Smooth muscle cell (in vitro differentiated cells): ENCODE measurements at regions not wholly inside any gene's neighbourhood (a gene's known extent, or its start where the extent isn't known, plus 50 kb on each side); places are given as distances from the start of the nearest gene placed in this dataset.

Experiments used
- DNase-seq: peaks from one replicate; lab custom pipeline; 2025; ENCODE audit not compliant: unreplicated experiment; lab: John Stamatoyannopoulos, UW
- H2AFZ ChIP-seq: fragments of 200-600 bp; sonication (generic); 2 replicates; pipeline ENCODE4 v1.6.0; 2016; ENCODE audit warnings: antibody characterized with exemption, low read depth, mild to moderate bottlenecking
- H3F3A ChIP-seq: fragments of 200-600 bp; sonication (generic); 2 replicates; pipeline ENCODE4 v1.6.0; 2017; ENCODE audit warnings: antibody characterized with exemption, low read depth
- H3K27ac ChIP-seq: fragments of 200-600 bp; sonication (generic); 2 replicates; pipeline ENCODE4 v1.5.1; 2016; ENCODE audit warnings: low read depth, mild to moderate bottlenecking
- H3K27me3 ChIP-seq: fragments of 200-600 bp; sonication (generic); 2 replicates; pipeline ENCODE4 v1.6.1; 2016; ENCODE audit warnings: low read depth, mild to moderate bottlenecking
- H3K36me3 ChIP-seq: fragments of 200-600 bp; sonication (generic); 2 replicates; pipeline ENCODE4 v1.5.1; 2016; ENCODE audit warnings: low read depth
- H3K4me1 ChIP-seq: fragments of 200-600 bp; sonication (generic); 2 replicates; pipeline ENCODE4 v1.5.1; 2016; ENCODE audit warnings: low read depth
- H3K4me2 ChIP-seq: fragments of 200-600 bp; sonication (generic); 2 replicates; pipeline ENCODE4 v1.6.0; 2016; ENCODE audit warnings: mild to moderate bottlenecking
- H3K4me3 ChIP-seq: fragments of 200-600 bp; sonication (generic); 2 replicates; pipeline ENCODE4 v1.5.1; 2016; ENCODE audit warnings: mild to moderate bottlenecking
- H3K79me2 ChIP-seq: fragments of 200-600 bp; sonication (generic); 2 replicates; pipeline ENCODE4 v1.6.0; 2016; ENCODE audit warnings: low read depth, mild to moderate bottlenecking
- H3K9ac ChIP-seq: fragments of 200-600 bp; sonication (generic); 2 replicates; pipeline ENCODE4 v1.6.0; 2016; ENCODE audit warnings: low read depth
- H3K9me3 ChIP-seq: fragments of 200-600 bp; sonication (generic); replicated peaks from 2 replicates; pipeline ENCODE4 v1.5.1; 2016; ENCODE audit warnings: low read depth
- H4K20me1 ChIP-seq: fragments of 200-600 bp; sonication (generic); 2 replicates; pipeline ENCODE4 v1.6.0; 2016; ENCODE audit warnings: low read depth
- WGBS: methylation state at CpG from one replicate; pipeline ENCODE4 v1.1.7; 2016; ENCODE audit warnings: low lambda C conversion rate; 5-methylcytosine and 5-hydroxymethylcytosine counted together
- TF ChIP-seq, protein P1 (sequence below): fragments of 200-600 bp; sonication (generic); IDR thresholded peaks from 2 replicates; pipeline ENCODE4 v1.5.1; 2017; ENCODE audit warnings: borderline replicate concordance, mild to moderate bottlenecking, antibody characterized with exemption; ENCODE audit not compliant: insufficient read depth, poor library complexity, severe bottlenecking

DNA sequence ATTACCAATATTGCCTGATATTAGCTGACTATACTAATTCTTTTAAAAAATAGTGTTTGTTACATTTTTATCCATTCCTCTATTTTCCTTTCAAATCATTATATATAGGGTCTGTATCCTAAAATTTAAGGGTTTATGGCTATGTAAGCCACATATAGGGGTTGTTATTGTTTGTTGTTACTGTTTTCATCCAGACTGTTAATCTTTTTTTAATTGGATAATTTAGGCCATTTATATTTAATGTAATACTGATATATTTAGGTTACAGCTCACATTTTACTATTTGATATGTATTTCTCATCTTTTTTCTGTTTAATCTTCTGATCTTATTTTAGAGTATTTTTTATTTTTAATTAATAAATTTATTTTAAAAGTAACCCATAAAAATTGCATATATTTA, 487.1 kb upstream of the SGCG start:
- Histone ChIP-seq H3K36me3 (no peaks in the 10 kb centered on the region), H3K9me3 (no peaks in the 10 kb centered on the region), H3K79me2 (no peaks in the 10 kb centered on the region), H2AFZ (no peak overlapping the region), H3K4me2 (no peak overlapping the region), H3F3A (no peaks in the 10 kb centered on the region), H4K20me1 (no peaks in the 10 kb centered on the region), H3K9ac (no peak overlapping the region), H3K4me1 (no peaks in the 10 kb centered on the region), H3K27me3 (no peaks in the 10 kb centered on the region), H3K27ac (no peak overlapping the region), H3K4me3 (no peak overlapping the region)
- TF ChIP-seq, protein P1, sequence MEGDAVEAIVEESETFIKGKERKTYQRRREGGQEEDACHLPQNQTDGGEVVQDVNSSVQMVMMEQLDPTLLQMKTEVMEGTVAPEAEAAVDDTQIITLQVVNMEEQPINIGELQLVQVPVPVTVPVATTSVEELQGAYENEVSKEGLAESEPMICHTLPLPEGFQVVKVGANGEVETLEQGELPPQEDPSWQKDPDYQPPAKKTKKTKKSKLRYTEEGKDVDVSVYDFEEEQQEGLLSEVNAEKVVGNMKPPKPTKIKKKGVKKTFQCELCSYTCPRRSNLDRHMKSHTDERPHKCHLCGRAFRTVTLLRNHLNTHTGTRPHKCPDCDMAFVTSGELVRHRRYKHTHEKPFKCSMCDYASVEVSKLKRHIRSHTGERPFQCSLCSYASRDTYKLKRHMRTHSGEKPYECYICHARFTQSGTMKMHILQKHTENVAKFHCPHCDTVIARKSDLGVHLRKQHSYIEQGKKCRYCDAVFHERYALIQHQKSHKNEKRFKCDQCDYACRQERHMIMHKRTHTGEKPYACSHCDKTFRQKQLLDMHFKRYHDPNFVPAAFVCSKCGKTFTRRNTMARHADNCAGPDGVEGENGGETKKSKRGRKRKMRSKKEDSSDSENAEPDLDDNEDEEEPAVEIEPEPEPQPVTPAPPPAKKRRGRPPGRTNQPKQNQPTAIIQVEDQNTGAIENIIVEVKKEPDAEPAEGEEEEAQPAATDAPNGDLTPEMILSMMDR: no peak
- no peak for DNase-seq

DNA sequence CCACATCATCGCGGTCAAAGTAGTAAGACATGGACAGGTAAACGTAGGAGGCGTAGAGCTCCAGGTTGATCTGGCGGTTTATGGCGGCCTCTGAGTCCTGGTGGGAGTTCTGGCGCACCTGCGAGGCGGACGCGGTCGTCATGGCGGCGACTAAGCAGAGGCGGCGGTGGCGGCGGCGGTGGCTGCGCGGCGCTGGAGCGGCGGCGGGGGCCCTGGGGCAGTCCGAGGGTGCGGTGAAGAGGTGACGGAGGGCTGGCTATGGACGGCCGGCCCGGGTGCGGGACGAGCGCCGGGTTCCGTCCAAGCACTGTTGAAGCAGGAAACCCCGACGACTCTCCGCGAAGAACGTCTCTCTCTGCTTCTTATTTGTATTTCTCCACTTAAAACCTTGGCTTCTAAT, 484.3 kb upstream of the SGCG start:
- TF ChIP-seq, protein P1: no peak
- Histone ChIP-seq H3K4me3 (no peak overlapping the region), H3K4me1 (no peaks in the 10 kb centered on the region), H3K27ac (no peak overlapping the region), H3K79me2 (no peaks in the 10 kb centered on the region), H3K36me3 (no peaks in the 10 kb centered on the region), H3K4me2 (no peak overlapping the region), H3K9ac (no peak overlapping the region), H2AFZ (no peak overlapping the region), H3F3A (no peaks in the 10 kb centered on the region), H3K9me3 (no peaks in the 10 kb centered on the region), H3K27me3 (no peaks in the 10 kb centered on the region), H4K20me1 (no peaks in the 10 kb centered on the region)
- 98% methylated on average over 29 of the region's 41 CpGs for WGBS
- DNase-seq: no peak

DNA sequence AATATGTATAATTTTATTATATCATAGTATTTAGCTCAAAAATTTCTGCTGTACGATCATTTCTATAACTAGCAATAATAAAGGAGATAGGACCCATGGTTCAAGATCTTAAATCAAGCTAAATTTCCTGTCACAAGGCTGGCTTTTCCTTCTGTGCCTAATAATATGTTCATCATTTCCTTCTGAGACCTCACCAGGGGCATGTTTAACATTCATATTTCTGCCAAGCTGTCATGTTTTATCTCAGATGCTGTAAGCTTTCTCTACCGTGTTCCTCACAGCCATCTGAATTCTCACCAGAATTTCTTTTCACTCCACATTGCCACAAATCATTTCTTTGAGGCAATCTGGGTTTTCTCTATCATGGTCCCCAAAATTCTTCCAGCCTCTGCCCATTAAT, 482.3 kb upstream of the SGCG start:
- Histone ChIP-seq H3K9ac (no peak overlapping the region), H3F3A (no peaks in the 10 kb centered on the region), H2AFZ (no peak overlapping the region), H3K4me2 (no peak overlapping the region), H3K27ac (no peak overlapping the region), H3K36me3 (no peaks in the 10 kb centered on the region), H3K79me2 (no peaks in the 10 kb centered on the region), H3K4me3 (no peak overlapping the region), H3K4me1 (no peaks in the 10 kb centered on the region), H4K20me1 (no peaks in the 10 kb centered on the region), H3K27me3 (no peaks in the 10 kb centered on the region), H3K9me3 (no peaks in the 10 kb centered on the region)
- WGBS: 77% methylated on average over 2 of the region's 2 CpGs
- no peak for DNase-seq
- TF ChIP-seq, protein P1: no peak

DNA sequence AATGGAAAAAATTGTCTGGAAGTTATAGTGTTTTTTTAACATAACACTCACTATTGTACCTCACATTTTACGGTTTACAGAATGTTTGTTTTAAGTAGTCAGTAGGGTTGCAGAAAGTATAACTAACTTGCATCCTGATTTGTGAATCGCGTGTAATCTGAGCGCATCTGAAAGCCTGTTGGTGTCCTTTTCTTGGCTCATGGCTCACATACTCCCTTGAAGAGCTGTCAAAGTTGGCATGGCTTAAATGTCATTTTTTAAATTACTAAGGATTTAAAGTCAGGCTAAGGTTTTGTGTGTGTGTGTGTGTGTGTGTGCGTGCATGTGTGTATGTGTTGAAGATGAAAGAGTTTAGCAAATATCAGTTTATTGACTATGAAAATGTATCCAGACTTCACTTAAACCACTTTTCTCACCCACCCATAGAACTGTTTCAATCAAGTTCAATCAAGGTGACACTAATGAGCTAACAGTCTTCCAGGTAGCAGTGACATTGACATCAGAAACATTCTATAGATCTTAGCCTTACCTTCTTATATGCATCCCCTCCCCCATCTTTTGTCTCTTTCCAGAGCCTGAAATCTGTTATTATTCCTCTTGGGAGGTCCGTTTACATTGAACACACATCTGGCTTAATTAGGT, 480.4 kb upstream of the SGCG start:
- no peak for DNase-seq
- no peak overlapping the region for H3K27ac ChIP-seq
- TF ChIP-seq, protein P1: no peak

More for the DNA sequence above, 480.4 kb upstream of the SGCG start:
- H2AFZ ChIP-seq: no peak overlapping the region
- no peaks in the 10 kb centered on the region for H3K36me3 ChIP-seq
- no peaks in the 10 kb centered on the region for H3K27me3 ChIP-seq
- no peaks in the 10 kb centered on the region for H4K20me1 ChIP-seq
- H3K79me2 ChIP-seq: no peaks in the 10 kb centered on the region
- H3K4me2 ChIP-seq: no peak overlapping the region
- no peaks in the 10 kb centered on the region for H3F3A ChIP-seq
- H3K4me1 ChIP-seq: no peaks in the 10 kb centered on the region
- H3K9ac ChIP-seq: no peak overlapping the region
- WGBS: 91% methylated on average over 6 of the region's 6 CpGs
- H3K4me3 ChIP-seq: no peak overlapping the region
- H3K9me3 ChIP-seq: no peaks in the 10 kb centered on the region
